Ovary (tissue), 3 donors: ENCODE measurements at regions not wholly inside any gene's neighbourhood (a gene's known extent, or its start where the extent isn't known, plus 50 kb on each side); places are given as distances from the start of the nearest gene placed in this dataset.
"Not testable (repeated sequence)": the region's sequence is repeated elsewhere in the genome, so short reads cannot be mapped to it uniquely, and the experiment has no call there.

Experiments used
- EP300 ChIP-seq: sonication (generic); formaldehyde crosslinking; IDR thresholded peaks from one replicate; pipeline ENCODE4 v1.6.1; 2017; ENCODE audit warnings: antibody characterized with exemption
- POLR2A ChIP-seq: fragments of 450-650 bp; IDR thresholded peaks from one replicate; pipeline ENCODE4 v1.6.1; 2017; ENCODE audit warnings: antibody characterized with exemption, mild to moderate bottlenecking, moderate library complexity
- TF ChIP-seq, protein P1 (sequence below), 3 donors: fragments of 450-650 bp in 2 of 3; fragments of 200-600 bp in 1 of 3; IDR thresholded peaks; one replicate each; pipeline versions ENCODE4 v1.5.1 to v1.8.0; 2016 to 2022; ENCODE audit warnings: antibody characterized with exemption in 3 of 3, mild to moderate bottlenecking in 1 of 3
- donor health status: DM: no; HTN: no; CAD: no.

GRCh38 chr14:18879547-18879946 lies 87.7 kb upstream of the POTEM start:
- not testable (repeated sequence) for TF ChIP-seq POLR2A, EP300
- TF ChIP-seq, protein P1, sequence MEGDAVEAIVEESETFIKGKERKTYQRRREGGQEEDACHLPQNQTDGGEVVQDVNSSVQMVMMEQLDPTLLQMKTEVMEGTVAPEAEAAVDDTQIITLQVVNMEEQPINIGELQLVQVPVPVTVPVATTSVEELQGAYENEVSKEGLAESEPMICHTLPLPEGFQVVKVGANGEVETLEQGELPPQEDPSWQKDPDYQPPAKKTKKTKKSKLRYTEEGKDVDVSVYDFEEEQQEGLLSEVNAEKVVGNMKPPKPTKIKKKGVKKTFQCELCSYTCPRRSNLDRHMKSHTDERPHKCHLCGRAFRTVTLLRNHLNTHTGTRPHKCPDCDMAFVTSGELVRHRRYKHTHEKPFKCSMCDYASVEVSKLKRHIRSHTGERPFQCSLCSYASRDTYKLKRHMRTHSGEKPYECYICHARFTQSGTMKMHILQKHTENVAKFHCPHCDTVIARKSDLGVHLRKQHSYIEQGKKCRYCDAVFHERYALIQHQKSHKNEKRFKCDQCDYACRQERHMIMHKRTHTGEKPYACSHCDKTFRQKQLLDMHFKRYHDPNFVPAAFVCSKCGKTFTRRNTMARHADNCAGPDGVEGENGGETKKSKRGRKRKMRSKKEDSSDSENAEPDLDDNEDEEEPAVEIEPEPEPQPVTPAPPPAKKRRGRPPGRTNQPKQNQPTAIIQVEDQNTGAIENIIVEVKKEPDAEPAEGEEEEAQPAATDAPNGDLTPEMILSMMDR (IDR thresholded peaks at IDR 0.05) = not testable (repeated sequence)
